Prostate gland (tissue), 2 donors: ENCODE measurements at regions not wholly inside any gene's neighbourhood (a gene's known extent, or its start where the extent isn't known, plus 50 kb on each side); places are given as distances from the start of the nearest gene placed in this dataset.

Source experiments
- CTCF ChIP-seq, 4 experiments: fragments of 200-600 bp in 2 of 4; fragments of 450-650 bp in 2 of 4; sonication (generic) in 2 of 4; IDR thresholded peaks; 1 replicate in 3 of 4; 2 replicates in 1 of 4; pipeline ENCODE4 v1.5.1; 2016 to 2019; ENCODE audit warnings: antibody characterized with exemption in 4 of 4, mild to moderate bottlenecking in 2 of 4, moderate library complexity in 2 of 4
- POLR2AphosphoS5 ChIP-seq: sonication (generic); formaldehyde crosslinking; IDR thresholded peaks from one replicate; pipeline ENCODE4 v1.6.1; 2017; ENCODE audit warnings: antibody characterized with exemption

GRCh38 chr10:128940081-128940480 is 527.0 kb upstream of the MGMT start:
- TF ChIP-seq CTCF (IDR thresholded peaks at IDR 0.05): no peak
- TF ChIP-seq POLR2AphosphoS5: no peak
